Type B pancreatic cell (in vitro differentiated cells): ENCODE measurements at regions not wholly inside any gene's neighbourhood (a gene's known extent, or its start where the extent isn't known, plus 50 kb on each side); places are given as distances from the start of the nearest gene placed in this dataset.
A peak's percentile ranks its signal among the peaks of the same experiment; 100 is the strongest.

Experiments
- DNase-seq: peaks from one replicate; pipeline ENCODE4 v3.0.0; 2021; ENCODE audit warnings: mixed read lengths; ENCODE audit not compliant: unreplicated experiment; ENCODE audit errors: extremely low spot score
- H3K27ac Mint-ChIP-seq: 2 replicates; pipeline ENCODE4 v1.8.0; 2021; ENCODE audit warnings: mild to moderate bottlenecking, mixed read lengths
- H3K27me3 Mint-ChIP-seq: 2 replicates; pipeline ENCODE4 v1.8.0; 2021; ENCODE audit warnings: mixed read lengths
- H3K36me3 Mint-ChIP-seq: 2 replicates; pipeline ENCODE4 v1.8.0; 2021; ENCODE audit warnings: mixed read lengths
- H3K4me1 Mint-ChIP-seq: one replicate; pipeline ENCODE4 v1.8.0; 2021; ENCODE audit warnings: mixed read lengths; ENCODE audit not compliant: unreplicated experiment
- H3K4me3 Mint-ChIP-seq: 2 replicates; pipeline ENCODE4 v1.8.0; 2021; ENCODE audit warnings: mild to moderate bottlenecking, mixed read lengths
- H3K9me3 Mint-ChIP-seq: 2 replicates; pipeline ENCODE4 v1.8.0; 2021; ENCODE audit warnings: mixed read lengths
- TF ChIP-seq, protein P1 (sequence below): fragments of 200-600 bp; sonication (generic); conservative IDR thresholded peaks from 2 replicates; pipeline ENCODE4 v1.5.0; 2021; ENCODE audit warnings: antibody characterized with exemption, mild to moderate bottlenecking

DNA sequence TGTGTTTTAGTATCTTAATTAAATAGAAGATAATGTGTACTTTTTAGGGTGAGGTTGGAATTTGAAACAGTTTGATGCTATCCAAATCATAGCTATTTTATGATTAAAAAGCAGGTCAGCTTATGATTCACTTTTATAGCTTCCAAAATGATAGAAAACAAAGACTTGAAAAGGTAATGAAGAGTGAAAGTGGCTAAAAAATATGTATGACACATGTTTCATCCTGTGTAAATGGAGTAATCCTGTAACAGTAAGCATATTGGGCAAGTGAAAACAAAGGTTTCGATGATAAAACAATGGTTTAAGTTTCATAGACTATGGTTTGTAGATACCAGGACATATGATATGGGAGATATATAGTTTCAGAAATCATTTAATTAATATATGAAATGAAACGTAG is 456.2 kb downstream of the PCDH20 start:
- Mint-ChIP-seq H3K36me3 (no peaks in the 10 kb centered on the region), H3K27ac (no peak overlapping the region), H3K4me3 (no peak overlapping the region), H3K27me3 (no peaks in the 10 kb centered on the region), H3K4me1 (no peaks in the 10 kb centered on the region), H3K9me3 (no peaks in the 10 kb centered on the region)
- TF ChIP-seq, protein P1, sequence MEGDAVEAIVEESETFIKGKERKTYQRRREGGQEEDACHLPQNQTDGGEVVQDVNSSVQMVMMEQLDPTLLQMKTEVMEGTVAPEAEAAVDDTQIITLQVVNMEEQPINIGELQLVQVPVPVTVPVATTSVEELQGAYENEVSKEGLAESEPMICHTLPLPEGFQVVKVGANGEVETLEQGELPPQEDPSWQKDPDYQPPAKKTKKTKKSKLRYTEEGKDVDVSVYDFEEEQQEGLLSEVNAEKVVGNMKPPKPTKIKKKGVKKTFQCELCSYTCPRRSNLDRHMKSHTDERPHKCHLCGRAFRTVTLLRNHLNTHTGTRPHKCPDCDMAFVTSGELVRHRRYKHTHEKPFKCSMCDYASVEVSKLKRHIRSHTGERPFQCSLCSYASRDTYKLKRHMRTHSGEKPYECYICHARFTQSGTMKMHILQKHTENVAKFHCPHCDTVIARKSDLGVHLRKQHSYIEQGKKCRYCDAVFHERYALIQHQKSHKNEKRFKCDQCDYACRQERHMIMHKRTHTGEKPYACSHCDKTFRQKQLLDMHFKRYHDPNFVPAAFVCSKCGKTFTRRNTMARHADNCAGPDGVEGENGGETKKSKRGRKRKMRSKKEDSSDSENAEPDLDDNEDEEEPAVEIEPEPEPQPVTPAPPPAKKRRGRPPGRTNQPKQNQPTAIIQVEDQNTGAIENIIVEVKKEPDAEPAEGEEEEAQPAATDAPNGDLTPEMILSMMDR: no peak
- no peak for DNase-seq

DNA sequence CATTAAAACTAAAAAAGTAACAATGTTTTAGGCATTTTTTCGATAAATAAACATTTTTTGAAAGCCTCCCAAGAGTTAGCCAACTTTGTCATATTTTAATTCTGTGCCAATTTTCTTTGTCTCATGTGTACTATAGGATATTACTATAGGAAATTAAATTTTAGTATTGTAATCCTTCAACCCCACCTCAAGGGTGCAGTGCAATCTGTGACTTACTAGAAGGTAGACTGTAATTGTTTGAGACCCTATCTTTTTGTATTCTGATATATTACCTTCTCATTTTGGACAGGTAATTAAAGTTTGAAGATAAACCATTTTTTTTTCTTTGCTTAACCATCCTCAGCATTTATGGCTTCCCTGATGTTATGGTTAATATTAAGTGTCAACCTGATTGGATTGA is 457.8 kb downstream of the PCDH20 start:
- Mint-ChIP-seq H3K27me3 (no peaks in the 10 kb centered on the region), H3K4me1 (no peaks in the 10 kb centered on the region), H3K36me3 (no peaks in the 10 kb centered on the region), H3K4me3 (no peak overlapping the region), H3K9me3 (no peaks in the 10 kb centered on the region), H3K27ac (no peak overlapping the region)
- DNase-seq: no peak
- TF ChIP-seq, protein P1: peak; percentile 15

DNA sequence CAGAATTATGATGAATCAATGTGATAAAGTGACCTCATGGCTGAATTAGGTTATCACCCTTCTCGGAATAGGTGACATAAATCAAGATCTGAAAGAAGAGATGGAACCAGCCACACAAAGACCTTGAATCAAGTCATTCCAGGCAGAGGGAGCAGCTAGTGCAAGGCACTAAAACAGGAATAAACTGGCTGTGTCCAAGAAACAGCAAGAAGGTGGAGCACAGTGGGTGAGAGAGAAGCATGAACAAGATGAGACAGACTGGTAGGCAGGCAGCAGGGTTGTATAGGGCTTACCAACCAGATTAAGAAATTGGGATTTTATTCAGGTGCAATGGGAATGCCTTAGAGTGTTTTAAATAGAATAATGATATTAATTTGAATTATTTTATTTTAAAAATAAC is 470.3 kb downstream of the PCDH20 start:
- H3K27ac Mint-ChIP-seq: no peak overlapping the region
- TF ChIP-seq, protein P1: no peak

DNA sequence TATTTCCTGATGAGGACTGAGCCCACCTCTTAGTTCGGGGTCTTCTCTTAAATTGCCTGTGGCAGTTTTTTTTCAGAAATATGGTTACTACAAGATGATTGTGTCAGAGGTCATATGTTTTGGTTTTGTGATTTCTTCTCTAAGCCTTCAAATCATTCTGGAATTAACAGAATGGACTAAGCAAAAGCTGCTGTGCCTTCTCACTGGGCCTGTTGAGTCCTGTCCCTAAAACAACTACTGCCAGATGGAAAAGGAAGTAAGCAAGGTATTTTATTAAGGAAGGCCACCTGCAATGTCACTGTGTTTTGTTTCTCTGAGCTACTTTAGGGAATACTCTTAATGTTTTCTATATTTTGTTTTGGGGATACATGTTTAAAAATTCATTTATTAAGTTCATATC is 470.8 kb downstream of the PCDH20 start:
- Mint-ChIP-seq H3K27me3 (no peaks in the 10 kb centered on the region), H3K36me3 (no peaks in the 10 kb centered on the region), H3K9me3 (no peaks in the 10 kb centered on the region), H3K4me3 (no peak overlapping the region), H3K4me1 (no peaks in the 10 kb centered on the region), H3K27ac (no peak overlapping the region)
- no peak for DNase-seq
- TF ChIP-seq, protein P1: no peak

More for the DNA sequence above, 470.3 kb downstream of the PCDH20 start:
- DNase-seq: no peak
- H3K36me3 Mint-ChIP-seq: no peaks in the 10 kb centered on the region
- H3K4me3 Mint-ChIP-seq: no peak overlapping the region
- no peaks in the 10 kb centered on the region for H3K4me1 Mint-ChIP-seq
- no peaks in the 10 kb centered on the region for H3K27me3 Mint-ChIP-seq
- H3K9me3 Mint-ChIP-seq: no peaks in the 10 kb centered on the region

DNA sequence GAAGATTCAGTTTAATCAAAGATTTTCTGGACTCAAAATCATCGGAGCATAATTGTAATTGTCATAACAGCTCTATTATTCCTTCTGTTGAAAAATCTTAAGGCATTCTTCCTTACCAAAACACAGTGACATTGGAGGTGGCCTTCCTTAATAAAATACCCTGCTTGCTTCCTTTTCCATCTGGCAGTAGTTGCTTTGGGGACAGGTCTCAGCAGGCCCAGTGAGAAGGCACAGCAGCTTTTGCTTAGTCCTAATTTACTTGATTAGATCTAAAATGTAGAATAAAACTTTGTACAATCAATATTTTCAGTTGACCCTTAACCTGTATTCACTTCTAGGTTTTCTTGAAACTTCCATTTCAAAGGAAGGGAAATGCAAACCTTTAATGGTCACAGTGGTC is 471.6 kb downstream of the PCDH20 start:
- H3K9me3 Mint-ChIP-seq: no peaks in the 10 kb centered on the region
- H3K4me3 Mint-ChIP-seq: no peak overlapping the region
- TF ChIP-seq, protein P1: no peak
- H3K27me3 Mint-ChIP-seq: no peaks in the 10 kb centered on the region
- no peaks in the 10 kb centered on the region for H3K36me3 Mint-ChIP-seq
- no peak for DNase-seq
- H3K4me1 Mint-ChIP-seq: no peaks in the 10 kb centered on the region
- no peak overlapping the region for H3K27ac Mint-ChIP-seq

DNA sequence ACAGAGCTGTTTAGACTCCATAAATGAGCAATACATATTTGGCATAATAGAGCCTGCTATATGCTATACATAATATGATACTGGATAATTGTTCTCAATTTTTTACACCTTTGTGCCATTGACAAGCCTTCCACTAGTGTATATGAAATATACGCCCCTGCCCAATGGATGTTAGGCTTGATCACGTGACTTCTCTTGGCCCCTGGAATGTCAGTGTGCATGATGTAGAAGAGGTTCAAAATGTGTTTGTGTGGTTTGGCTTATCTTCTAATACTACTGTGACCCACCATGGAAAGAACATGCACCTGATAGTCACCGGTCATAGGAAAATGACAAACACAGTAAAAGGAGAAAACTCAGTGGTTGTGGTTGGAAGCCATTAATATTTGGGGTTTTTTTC is 479.4 kb downstream of the PCDH20 start:
- Mint-ChIP-seq H3K36me3 (no peaks in the 10 kb centered on the region), H3K4me3 (no peak overlapping the region), H3K9me3 (no peaks in the 10 kb centered on the region), H3K27ac (no peak overlapping the region), H3K27me3 (no peaks in the 10 kb centered on the region), H3K4me1 (no peaks in the 10 kb centered on the region)
- DNase-seq: no peak
- TF ChIP-seq, protein P1: no peak
